ENCODE measurements at regions not wholly inside any gene's neighbourhood (a gene's known extent, or its start where the extent isn't known, plus 50 kb on each side); places are given as distances from the start of the nearest gene placed in this dataset.

DNA sequence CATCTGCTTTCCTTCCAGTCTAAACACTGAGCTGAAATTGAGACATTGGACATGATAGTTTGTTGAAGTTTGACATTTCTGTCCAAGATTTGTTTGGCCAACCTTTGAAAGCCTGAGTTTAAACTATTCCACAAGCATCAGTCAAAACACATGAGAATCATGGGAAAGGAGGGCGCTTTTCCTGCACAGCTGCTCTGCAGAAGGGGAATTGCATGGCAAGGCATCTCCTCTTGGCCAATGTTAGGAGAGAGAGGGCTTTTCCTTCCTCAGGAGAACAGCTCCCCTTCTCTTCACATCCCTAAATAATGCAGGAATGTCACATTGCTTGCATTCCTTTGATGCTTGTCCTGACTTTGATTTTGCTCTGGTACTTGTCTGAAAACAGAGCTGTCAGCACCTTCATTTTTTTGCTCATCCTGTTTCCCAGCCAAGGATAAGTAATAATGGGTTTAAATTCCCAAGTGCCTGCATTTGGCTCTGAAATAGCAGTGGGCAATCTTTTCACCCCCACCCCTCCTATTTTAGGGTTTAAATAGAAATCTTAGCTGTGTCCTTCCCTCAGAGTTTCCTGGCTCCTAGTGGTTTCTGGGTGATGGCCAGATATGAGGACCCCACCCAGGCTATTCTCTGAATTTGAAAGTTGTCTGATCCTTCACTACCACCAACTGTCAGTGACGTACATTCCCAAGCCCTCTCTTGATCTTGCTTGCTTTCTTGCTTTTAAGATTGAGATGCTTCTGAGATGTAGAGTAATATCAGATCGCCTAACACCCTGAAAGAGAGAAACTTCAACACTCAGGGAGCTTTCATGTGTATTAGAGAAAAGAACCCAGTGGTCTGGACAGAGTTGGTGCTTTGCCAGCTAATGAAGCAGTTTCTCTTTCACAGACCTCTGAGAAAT is 75.2 kb upstream of the NPVF start:
- TF ChIP-seq, protein P1, sequence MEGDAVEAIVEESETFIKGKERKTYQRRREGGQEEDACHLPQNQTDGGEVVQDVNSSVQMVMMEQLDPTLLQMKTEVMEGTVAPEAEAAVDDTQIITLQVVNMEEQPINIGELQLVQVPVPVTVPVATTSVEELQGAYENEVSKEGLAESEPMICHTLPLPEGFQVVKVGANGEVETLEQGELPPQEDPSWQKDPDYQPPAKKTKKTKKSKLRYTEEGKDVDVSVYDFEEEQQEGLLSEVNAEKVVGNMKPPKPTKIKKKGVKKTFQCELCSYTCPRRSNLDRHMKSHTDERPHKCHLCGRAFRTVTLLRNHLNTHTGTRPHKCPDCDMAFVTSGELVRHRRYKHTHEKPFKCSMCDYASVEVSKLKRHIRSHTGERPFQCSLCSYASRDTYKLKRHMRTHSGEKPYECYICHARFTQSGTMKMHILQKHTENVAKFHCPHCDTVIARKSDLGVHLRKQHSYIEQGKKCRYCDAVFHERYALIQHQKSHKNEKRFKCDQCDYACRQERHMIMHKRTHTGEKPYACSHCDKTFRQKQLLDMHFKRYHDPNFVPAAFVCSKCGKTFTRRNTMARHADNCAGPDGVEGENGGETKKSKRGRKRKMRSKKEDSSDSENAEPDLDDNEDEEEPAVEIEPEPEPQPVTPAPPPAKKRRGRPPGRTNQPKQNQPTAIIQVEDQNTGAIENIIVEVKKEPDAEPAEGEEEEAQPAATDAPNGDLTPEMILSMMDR (IDR thresholded peaks at IDR 0.05) = no peak
- no peak for TF ChIP-seq POLR2A (IDR thresholded peaks at IDR 0.05)
